ENCODE measurements at regions not wholly inside any gene's neighbourhood (a gene's known extent, or its start where the extent isn't known, plus 50 kb on each side); places are given as distances from the start of the nearest gene placed in this dataset.

GRCh38 chr2:139967665-139968064, 1187.5 kb upstream of the NXPH2 start:
- TF ChIP-seq, protein P1, sequence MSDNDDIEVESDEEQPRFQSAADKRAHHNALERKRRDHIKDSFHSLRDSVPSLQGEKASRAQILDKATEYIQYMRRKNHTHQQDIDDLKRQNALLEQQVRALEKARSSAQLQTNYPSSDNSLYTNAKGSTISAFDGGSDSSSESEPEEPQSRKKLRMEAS (IDR thresholded peaks at IDR 0.05; ENCODE audit: low read depth, low read length) = no peak
- TF ChIP-seq, protein P2, sequence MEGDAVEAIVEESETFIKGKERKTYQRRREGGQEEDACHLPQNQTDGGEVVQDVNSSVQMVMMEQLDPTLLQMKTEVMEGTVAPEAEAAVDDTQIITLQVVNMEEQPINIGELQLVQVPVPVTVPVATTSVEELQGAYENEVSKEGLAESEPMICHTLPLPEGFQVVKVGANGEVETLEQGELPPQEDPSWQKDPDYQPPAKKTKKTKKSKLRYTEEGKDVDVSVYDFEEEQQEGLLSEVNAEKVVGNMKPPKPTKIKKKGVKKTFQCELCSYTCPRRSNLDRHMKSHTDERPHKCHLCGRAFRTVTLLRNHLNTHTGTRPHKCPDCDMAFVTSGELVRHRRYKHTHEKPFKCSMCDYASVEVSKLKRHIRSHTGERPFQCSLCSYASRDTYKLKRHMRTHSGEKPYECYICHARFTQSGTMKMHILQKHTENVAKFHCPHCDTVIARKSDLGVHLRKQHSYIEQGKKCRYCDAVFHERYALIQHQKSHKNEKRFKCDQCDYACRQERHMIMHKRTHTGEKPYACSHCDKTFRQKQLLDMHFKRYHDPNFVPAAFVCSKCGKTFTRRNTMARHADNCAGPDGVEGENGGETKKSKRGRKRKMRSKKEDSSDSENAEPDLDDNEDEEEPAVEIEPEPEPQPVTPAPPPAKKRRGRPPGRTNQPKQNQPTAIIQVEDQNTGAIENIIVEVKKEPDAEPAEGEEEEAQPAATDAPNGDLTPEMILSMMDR (IDR thresholded peaks at IDR 0.05; ENCODE audit: low read depth, low read length) = no peak
- TF ChIP-seq POLR2A (IDR thresholded peaks at IDR 0.05; ENCODE audit: extremely low read depth, insufficient read length) (no peak), MYC (IDR thresholded peaks at IDR 0.05; ENCODE audit: low read depth, low read length) (no peak)

All from NB4 (cell line).